CD4-positive, alpha-beta T cell treated with Interleukin-15 for 1 hour (primary cell): ENCODE measurements at regions not wholly inside any gene's neighbourhood (a gene's known extent, or its start where the extent isn't known, plus 50 kb on each side); places are given as distances from the start of the nearest gene placed in this dataset.
"Not testable (repeated sequence)": the region's sequence is repeated elsewhere in the genome, so short reads cannot be mapped to it uniquely, and the experiment has no call there.

Source experiments
- DNase-seq: peaks from one replicate; pipeline ENCODE4 v3.0.0-alpha.2; 2020

- not testable (repeated sequence) for DNase-seq
Measured at GRCh38 chr1:73183581-73183980, 901.2 kb upstream of the NEGR1 start.

GRCh38 chr1:73181190-73181540, 898.8 kb upstream of the NEGR1 start:
- no peak for DNase-seq

GRCh38 chr1:73180397-73181189, 898.3 kb upstream of the NEGR1 start:
- DNase-seq, result no peak

- DNase-seq, result no peak
Measured at GRCh38 chr1:73176902-73177301, 894.6 kb upstream of the NEGR1 start.

- no peak for DNase-seq
Measured at GRCh38 chr1:73167009-73167657, 884.8 kb upstream of the NEGR1 start.

DNA sequence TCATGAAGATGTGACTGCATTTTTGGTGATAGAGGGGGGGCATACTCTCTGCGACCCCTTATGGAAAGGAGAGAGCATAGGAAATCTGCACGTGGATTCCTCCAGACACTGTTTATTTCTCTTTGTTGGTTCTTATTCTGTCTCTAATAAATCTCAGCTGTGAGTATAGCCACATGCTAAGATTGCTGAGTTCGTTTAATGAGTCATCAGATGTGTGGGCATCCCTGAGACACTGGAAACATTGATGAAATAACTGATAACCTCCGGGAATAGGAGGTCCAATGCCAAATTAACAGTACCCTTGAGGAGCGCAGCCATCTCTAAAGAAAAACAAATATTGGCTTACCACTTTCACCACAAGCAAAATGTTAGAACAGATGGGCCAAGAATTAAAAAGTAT, 880.2 kb upstream of the NEGR1 start:
- no peak for DNase-seq

DNA sequence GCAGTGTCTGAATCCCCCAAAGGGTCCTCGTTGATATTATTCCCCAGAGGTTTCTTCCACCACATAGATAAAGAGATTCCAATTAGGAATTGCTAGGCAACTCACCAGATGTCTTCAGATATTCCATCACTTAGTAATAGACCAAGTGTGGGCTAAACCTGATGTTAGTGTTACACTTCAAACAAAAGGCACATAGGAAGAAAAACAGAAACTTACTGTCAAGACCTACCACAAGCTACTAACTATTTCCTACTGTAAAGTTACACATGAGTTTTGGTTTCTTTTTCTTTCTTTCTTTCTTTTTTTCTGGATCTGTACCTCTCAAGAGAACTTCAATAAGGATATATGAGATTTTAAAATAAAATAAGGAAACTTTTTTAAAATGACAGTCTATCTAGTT, 879.1 kb upstream of the NEGR1 start:
- no peak for DNase-seq

GRCh38 chr1:73160759-73161158, 878.4 kb upstream of the NEGR1 start:
- no peak for DNase-seq

- no peak for DNase-seq
Measured at GRCh38 chr1:73144311-73144710, 862.0 kb upstream of the NEGR1 start.

DNA sequence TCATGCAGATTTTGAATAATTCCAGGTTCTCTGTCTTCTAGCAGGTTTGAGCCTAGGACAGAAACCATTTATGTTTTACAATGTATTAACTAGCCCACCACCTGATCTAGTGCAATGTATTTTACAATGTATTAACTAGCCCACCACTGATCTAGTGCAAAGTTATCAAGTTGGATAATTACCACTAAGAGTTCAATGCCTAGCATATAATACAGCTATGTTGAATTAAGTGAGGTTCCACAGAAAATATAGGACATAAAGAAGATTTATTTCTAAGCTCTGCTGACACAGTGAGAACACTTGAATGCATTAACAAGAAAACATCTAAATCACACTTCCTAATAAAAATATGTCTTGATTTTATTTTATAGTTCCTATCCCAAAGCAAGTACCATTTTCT, 854.6 kb upstream of the NEGR1 start:
- no peak for DNase-seq

- DNase-seq, result no peak
Measured at GRCh38 chr1:73106931-73107330, 824.6 kb upstream of the NEGR1 start.

GRCh38 chr1:73105755-73106154, 823.4 kb upstream of the NEGR1 start:
- no peak for DNase-seq

DNA sequence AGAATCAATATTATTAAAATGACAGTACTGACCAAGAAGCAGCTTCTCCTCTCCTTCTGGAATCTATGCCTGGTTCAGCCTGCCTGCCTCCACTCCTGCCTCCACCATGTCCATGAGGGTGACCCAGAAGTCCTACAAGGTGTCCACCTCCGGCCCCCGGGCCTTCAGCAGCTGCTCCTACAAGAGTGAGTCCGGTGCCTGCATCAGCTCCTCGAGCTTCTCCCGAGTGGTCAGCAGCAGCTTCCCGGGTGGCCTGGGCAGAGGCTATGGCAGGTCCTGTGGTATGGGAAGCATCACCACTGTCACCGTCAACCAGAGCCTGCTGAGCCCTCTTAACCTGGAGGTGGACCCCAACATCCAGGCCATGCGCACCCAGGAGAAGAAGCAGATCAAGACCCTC, 822.4 kb upstream of the NEGR1 start:
- DNase-seq, result no peak

- DNase-seq, result no peak
Measured at GRCh38 chr1:73100216-73100615, 817.9 kb upstream of the NEGR1 start.

DNA sequence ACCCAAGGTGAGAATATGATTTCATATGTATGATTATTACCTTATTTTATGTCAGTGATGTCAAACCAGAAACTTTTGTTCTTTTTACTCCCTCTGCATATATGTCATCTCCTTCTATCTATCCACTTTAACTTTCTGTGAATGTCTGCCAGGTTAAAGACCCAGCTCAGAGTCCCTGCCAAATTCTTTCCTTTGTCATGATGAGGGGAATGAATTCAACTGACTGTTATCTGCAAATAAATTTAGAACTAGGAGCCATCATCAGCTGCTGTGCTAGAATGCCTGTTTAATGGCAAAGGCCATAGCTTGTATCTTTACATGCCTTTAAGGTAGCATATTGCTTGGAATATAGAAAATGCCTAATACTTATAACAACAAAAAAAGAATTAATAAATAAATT, 815.6 kb upstream of the NEGR1 start:
- DNase-seq, result no peak

GRCh38 chr1:73096841-73097240, 814.5 kb upstream of the NEGR1 start:
- DNase-seq, result no peak

DNA sequence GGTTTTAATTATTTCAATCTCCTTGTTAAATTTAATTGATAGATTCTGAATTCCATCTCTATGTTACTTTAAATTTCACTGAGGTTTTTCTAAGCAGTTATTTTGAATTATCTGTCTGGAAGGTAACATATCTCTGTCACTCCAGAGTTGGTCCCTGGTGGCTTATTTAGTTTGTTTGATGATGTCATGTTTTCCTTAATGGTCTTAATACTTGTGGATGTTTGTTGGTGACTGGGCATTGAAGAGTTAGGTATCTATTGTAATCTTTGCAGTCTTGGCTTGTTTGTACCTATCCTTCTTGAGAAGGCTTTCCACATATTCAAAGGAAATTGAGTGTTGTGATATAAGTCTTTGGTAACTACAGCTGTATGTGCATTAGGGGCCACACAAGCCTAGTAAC, 810.0 kb upstream of the NEGR1 start:
- no peak for DNase-seq

GRCh38 chr1:73066866-73067265, 784.5 kb upstream of the NEGR1 start:
- DNase-seq, result no peak

GRCh38 chr1:73065339-73066041, 783.2 kb upstream of the NEGR1 start:
- no peak for DNase-seq

- DNase-seq, result no peak
Measured at GRCh38 chr1:73056826-73057225, 774.5 kb upstream of the NEGR1 start.

GRCh38 chr1:73044241-73045036, 762.1 kb upstream of the NEGR1 start:
- DNase-seq, result no peak

- DNase-seq, result no peak
Measured at GRCh38 chr1:73042403-73042802, 760.1 kb upstream of the NEGR1 start.

GRCh38 chr1:73040811-73041210, 758.5 kb upstream of the NEGR1 start:
- no peak for DNase-seq
